ENCODE measurements at regions not wholly inside any gene's neighbourhood (a gene's known extent, or its start where the extent isn't known, plus 50 kb on each side); places are given as distances from the start of the nearest gene placed in this dataset.
A peak's percentile ranks its signal among the peaks of the same experiment; 100 is the strongest.

GRCh38 chr15:87656372-87656771, 600.2 kb downstream of the NTRK3 start (continued):
- TF ChIP-seq, protein P1, sequence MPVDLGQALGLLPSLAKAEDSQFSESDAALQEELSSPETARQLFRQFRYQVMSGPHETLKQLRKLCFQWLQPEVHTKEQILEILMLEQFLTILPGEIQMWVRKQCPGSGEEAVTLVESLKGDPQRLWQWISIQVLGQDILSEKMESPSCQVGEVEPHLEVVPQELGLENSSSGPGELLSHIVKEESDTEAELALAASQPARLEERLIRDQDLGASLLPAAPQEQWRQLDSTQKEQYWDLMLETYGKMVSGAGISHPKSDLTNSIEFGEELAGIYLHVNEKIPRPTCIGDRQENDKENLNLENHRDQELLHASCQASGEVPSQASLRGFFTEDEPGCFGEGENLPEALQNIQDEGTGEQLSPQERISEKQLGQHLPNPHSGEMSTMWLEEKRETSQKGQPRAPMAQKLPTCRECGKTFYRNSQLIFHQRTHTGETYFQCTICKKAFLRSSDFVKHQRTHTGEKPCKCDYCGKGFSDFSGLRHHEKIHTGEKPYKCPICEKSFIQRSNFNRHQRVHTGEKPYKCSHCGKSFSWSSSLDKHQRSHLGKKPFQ (tag by site-specific recombination; IDR thresholded peaks at IDR 0.05), result no peak
- no peak for TF ChIP-seq ZSCAN23 (tag by site-specific recombination; IDR thresholded peaks at IDR 0.05)

DNA sequence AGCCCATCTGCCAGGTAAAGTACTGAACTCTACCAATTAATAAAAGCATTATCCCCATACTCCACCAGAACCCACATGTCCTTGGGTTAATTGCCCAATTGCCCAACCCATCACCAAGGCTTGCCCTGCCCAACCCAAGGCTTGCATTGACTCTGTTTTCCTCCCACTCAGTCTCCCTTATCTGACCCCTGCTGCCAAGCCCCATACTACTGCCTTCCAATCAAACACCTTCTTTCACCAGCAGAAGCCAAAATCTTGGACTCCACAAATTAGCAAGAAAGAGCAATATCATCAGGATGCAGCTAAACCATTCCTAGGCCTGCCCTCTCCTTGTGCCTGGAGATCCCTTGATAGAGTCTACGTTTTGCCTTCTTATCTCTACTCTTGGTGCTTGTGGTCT, 602.9 kb downstream of the NTRK3 start:
- Histone ChIP-seq H3K4me3 (ENCODE audit: low read depth, low read length) (no peak overlapping the region), H3K36me3 (ENCODE audit: control insufficient read depth in 2 of 2, insufficient read depth in 1 of 2, low read length in 2 of 2) (no peaks in the 10 kb centered on the region), H3K4me1 (ENCODE audit: control insufficient read depth, insufficient read depth, low read length) (no peaks in the 10 kb centered on the region), H3K27ac (ENCODE audit: extremely low read depth, low read depth, low read length) (no peak overlapping the region), H3K9me3 (ENCODE audit: control insufficient read depth, insufficient read depth, low read depth, low read length) (no peaks in the 10 kb centered on the region)
- CTCF ChIA-PET, result no interaction called here
- TF ChIP-seq ZNF48 (tag by site-specific recombination; IDR thresholded peaks at IDR 0.05), result no peak
- POLR2A ChIA-PET, result no interaction called here

- no peak for TF ChIP-seq ZBTB10 (tag by site-specific recombination; IDR thresholded peaks at IDR 0.05)
- TF ChIP-seq KLF16 (tag by site-specific recombination; IDR thresholded peaks at IDR 0.05), result no peak
- peak; percentile 33; the same call in 1 of the 2 replicates for TF ChIP-seq ZFP3 (tag by site-specific recombination; IDR thresholded peaks at IDR 0.05; ENCODE audit: low read depth)
These were observed 607.4 kb downstream of the NTRK3 start for GRCh38 chr15:87649175-87649574.

GRCh38 chr15:87648278-87648677, 608.3 kb downstream of the NTRK3 start:
- no peak overlapping the region for H3K4me3 ChIP-seq (ENCODE audit: low read depth, low read length)
- ChIA-PET CTCF (no interaction called here), POLR2A (no interaction called here)
- H3K4me1 ChIP-seq (ENCODE audit: control insufficient read depth, insufficient read depth, low read length), result no peaks in the 10 kb centered on the region
- H3K9me3 ChIP-seq (ENCODE audit: control insufficient read depth, insufficient read depth, low read depth, low read length), result no peaks in the 10 kb centered on the region
- no peak overlapping the region for H3K27ac ChIP-seq (ENCODE audit: extremely low read depth, low read depth, low read length)
- H3K36me3 ChIP-seq (ENCODE audit: control insufficient read depth in 2 of 2, insufficient read depth in 1 of 2, low read length in 2 of 2), result no peaks in the 10 kb centered on the region
- TF ChIP-seq ZNF529 (tag by site-specific recombination; IDR thresholded peaks at IDR 0.05; ENCODE audit: insufficient replicate concordance), result no peak
- TF ChIP-seq ZNF48 (tag by site-specific recombination; IDR thresholded peaks at IDR 0.05), result no peak
- TF ChIP-seq ZNF555 (tag by site-specific recombination; conservative IDR thresholded peaks at IDR 0.05), result no peak
- TF ChIP-seq ZNF792 (tag by site-specific recombination; IDR thresholded peaks at IDR 0.05), result no peak
- TF ChIP-seq, protein P2, sequence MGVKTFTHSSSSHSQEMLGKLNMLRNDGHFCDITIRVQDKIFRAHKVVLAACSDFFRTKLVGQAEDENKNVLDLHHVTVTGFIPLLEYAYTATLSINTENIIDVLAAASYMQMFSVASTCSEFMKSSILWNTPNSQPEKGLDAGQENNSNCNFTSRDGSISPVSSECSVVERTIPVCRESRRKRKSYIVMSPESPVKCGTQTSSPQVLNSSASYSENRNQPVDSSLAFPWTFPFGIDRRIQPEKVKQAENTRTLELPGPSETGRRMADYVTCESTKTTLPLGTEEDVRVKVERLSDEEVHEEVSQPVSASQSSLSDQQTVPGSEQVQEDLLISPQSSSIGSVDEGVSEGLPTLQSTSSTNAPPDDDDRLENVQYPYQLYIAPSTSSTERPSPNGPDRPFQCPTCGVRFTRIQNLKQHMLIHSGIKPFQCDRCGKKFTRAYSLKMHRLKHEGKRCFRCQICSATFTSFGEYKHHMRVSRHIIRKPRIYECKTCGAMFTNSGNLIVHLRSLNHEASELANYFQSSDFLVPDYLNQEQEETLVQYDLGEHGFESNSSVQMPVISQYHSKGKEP (tag by site-specific recombination; IDR thresholded peaks at IDR 0.05), result no peak
- TF ChIP-seq ZNF292 (tag by site-specific recombination; IDR thresholded peaks at IDR 0.05; ENCODE audit: borderline replicate concordance, low read depth), result no peak

More at GRCh38 chr15:87649175-87649574, 607.4 kb downstream of the NTRK3 start:
- Histone ChIP-seq H3K9me3 (ENCODE audit: control insufficient read depth, insufficient read depth, low read depth, low read length) (no peaks in the 10 kb centered on the region), H3K4me1 (ENCODE audit: control insufficient read depth, insufficient read depth, low read length) (no peaks in the 10 kb centered on the region), H3K36me3 (ENCODE audit: control insufficient read depth in 2 of 2, insufficient read depth in 1 of 2, low read length in 2 of 2) (no peaks in the 10 kb centered on the region), H3K4me3 (ENCODE audit: low read depth, low read length) (no peak overlapping the region), H3K27ac (ENCODE audit: extremely low read depth, low read depth, low read length) (no peak overlapping the region)
- CTCF ChIA-PET, result no interaction called here
- POLR2A ChIA-PET, result no interaction called here
